Ovary (tissue), 7 donors: ENCODE measurements at regions not wholly inside any gene's neighbourhood (a gene's known extent, or its start where the extent isn't known, plus 50 kb on each side); places are given as distances from the start of the nearest gene placed in this dataset.

Source experiments
- DNase-seq, 5 donors: peaks; one replicate each; pipeline ENCODE4 v3.0.0-alpha.2; 2019 to 2020
- H3K27ac ChIP-seq, 2 donors: fragments of 200-600 bp; one replicate each; pipeline versions ENCODE4 v1.5.1 to v1.8.0; 2019 to 2022
- H3K27me3 ChIP-seq: fragments of 200-600 bp; one replicate; pipeline ENCODE4 v1.8.0; 2022
- H3K36me3 ChIP-seq: fragments of 200-600 bp; sonication (generic); one replicate; pipeline ENCODE4 v1.5.1; 2019
- H3K4me1 ChIP-seq: one replicate; pipeline ENCODE4 v1.8.1; 2013; ENCODE audit warnings: mild to moderate bottlenecking, moderate library complexity; ENCODE audit not compliant: insufficient read depth
- H3K4me3 ChIP-seq: fragments of 200-600 bp; sonication (generic); one replicate; pipeline ENCODE4 v1.5.1; 2017
- H3K9me3 ChIP-seq, 2 donors: fragments of 200-600 bp in 1 of 2; sonication (generic) in 1 of 2; one replicate each; pipeline versions ENCODE4 v1.5.1 to v1.8.1; 2013 to 2019; ENCODE audit warnings: mild to moderate bottlenecking in 1 of 2, moderate library complexity in 1 of 2
- CTCF ChIP-seq, 3 donors: fragments of 450-650 bp in 2 of 3; fragments of 200-600 bp in 1 of 3; IDR thresholded peaks; one replicate each; pipeline versions ENCODE4 v1.5.1 to v1.8.0; 2016 to 2022; ENCODE audit warnings: antibody characterized with exemption in 3 of 3, mild to moderate bottlenecking in 1 of 3
- EP300 ChIP-seq: sonication (generic); formaldehyde crosslinking; IDR thresholded peaks from one replicate; pipeline ENCODE4 v1.6.1; 2017; ENCODE audit warnings: antibody characterized with exemption
- POLR2A ChIP-seq: fragments of 450-650 bp; IDR thresholded peaks from one replicate; pipeline ENCODE4 v1.6.1; 2017; ENCODE audit warnings: antibody characterized with exemption, mild to moderate bottlenecking, moderate library complexity
- WGBS, 3 donors: extraction: QIAGEN DNeasy Blood & Tissue Kit in 1 of 3; methylation state at CpG; one replicate each; pipeline versions ENCODE4 v1.1.5 to v1.1.7; 2013 to 2017; 5-methylcytosine and 5-hydroxymethylcytosine counted together
- intact Hi-C, 4 donors: fragments of 100-400 bp; cut with DNase I; formaldehyde crosslinking; loops; one replicate each; pipeline versions ENCODE4 v1.11.0 to v1.15.1; 2022 to 2023
- donor health status: DM: no; HTN: no; CAD: no; lungs with moderate emphysema.
- donor health status: DM: no; HTN: no; CAD: no.
- donor health status: Bipolar disorder and iron deficiency.
- donor health status: DM: no; HTN: no; CAD: no.
- donor health status: DM: yes; HTN: yes; CAD: no.

GRCh38 chr1:195439661-195440060, 1168.6 kb downstream of the KCNT2 start:
- no peaks in the 10 kb centered on the region for H3K27me3 ChIP-seq

GRCh38 chr1:195434566-195435203, 1173.6 kb downstream of the KCNT2 start:
- TF ChIP-seq POLR2A (no peak), CTCF (IDR thresholded peaks at IDR 0.05) (no peak), EP300 (no peak)
- intact Hi-C loops = no loop called here
- no peak for DNase-seq

More at GRCh38 chr1:195439661-195440060, 1168.6 kb downstream of the KCNT2 start:
- DNase-seq = no peak
- Histone ChIP-seq H3K4me3 (no peak overlapping the region), H3K36me3 (no peaks in the 10 kb centered on the region), H3K4me1 (no peaks in the 10 kb centered on the region), H3K27ac (no peak overlapping the region), H3K9me3 (no peaks in the 10 kb centered on the region)
- TF ChIP-seq EP300 (no peak), POLR2A (no peak), CTCF (IDR thresholded peaks at IDR 0.05) (no peak)
- 88 to 97% (median 94%) methylated on average over 2 of the region's 2 CpGs for WGBS, 3 donors
- intact Hi-C loops = no loop called here

GRCh38 chr1:195430826-195431225, 1177.4 kb downstream of the KCNT2 start:
- H3K4me3 ChIP-seq = no peak overlapping the region
- TF ChIP-seq POLR2A (no peak), CTCF (IDR thresholded peaks at IDR 0.05) (no peak), EP300 (no peak)
- WGBS, 3 donors = 87 to 95% (median 95%) methylated on average over 1 of the region's 1 CpG
- no peak overlapping the region for H3K27ac ChIP-seq
- no peaks in the 10 kb centered on the region for H3K4me1 ChIP-seq
- DNase-seq = no peak
- H3K27me3 ChIP-seq = no peaks in the 10 kb centered on the region
- H3K36me3 ChIP-seq = no peaks in the 10 kb centered on the region
- H3K9me3 ChIP-seq = no peaks in the 10 kb centered on the region
- intact Hi-C loops = no loop called here

More at GRCh38 chr1:195434566-195435203, 1173.6 kb downstream of the KCNT2 start:
- Histone ChIP-seq H3K4me1 (no peaks in the 10 kb centered on the region), H3K36me3 (no peaks in the 10 kb centered on the region), H3K9me3 (no peaks in the 10 kb centered on the region), H3K4me3 (no peak overlapping the region), H3K27me3 (no peaks in the 10 kb centered on the region), H3K27ac (no peak overlapping the region)
- WGBS, 3 donors = 89 to 94% (median 92%) methylated on average over 4 of the region's 4 CpGs

- Histone ChIP-seq H3K27me3 (no peaks in the 10 kb centered on the region), H3K27ac (no peak overlapping the region), H3K9me3 (no peaks in the 10 kb centered on the region), H3K36me3 (no peaks in the 10 kb centered on the region), H3K4me1 (no peaks in the 10 kb centered on the region), H3K4me3 (no peak overlapping the region)
- TF ChIP-seq EP300 (no peak), POLR2A (no peak), CTCF (IDR thresholded peaks at IDR 0.05) (no peak)
- 90 to 94% (median 92%) methylated on average over 4 of the region's 4 CpGs for WGBS, 3 donors
- DNase-seq = no peak
- intact Hi-C loops = no loop called here
These were observed 1179.3 kb downstream of the KCNT2 start for GRCh38 chr1:195428927-195429326.
